H1 (cell line): ENCODE measurements at regions not wholly inside any gene's neighbourhood (a gene's known extent, or its start where the extent isn't known, plus 50 kb on each side); places are given as distances from the start of the nearest gene placed in this dataset.

Experiments
- CTCF ChIA-PET: fragments of 300-600 bp; sonication (Branson Sonifier 250); formaldehyde crosslinking; loops from one replicate; lab custom pipeline; 2021; ENCODE audit not compliant: partially characterized antibody; lab: Charles Lee
- POLR2A ChIA-PET: fragments of 300-600 bp; sonication (Branson Sonifier 250); formaldehyde crosslinking; loops from one replicate; lab custom pipeline; 2021; ENCODE audit warnings: inconsistent platforms; ENCODE audit not compliant: partially characterized antibody; lab: Charles Lee
- DNase-seq, 2 experiments: peaks; one replicate each; pipeline versions ENCODE4 v3.0.0 to v3.0.0-alpha.2; 2010 to 2022; ENCODE audit warnings: low spot score in 2 of 2, low read depth in 1 of 2, mixed read lengths in 1 of 2
- FAIRE-seq: peaks from 2 replicates; lab custom pipeline; 2011; peaks lifted over from hg19 to GRCh38; lab: Jason Lieb, UNC
- H2AFZ ChIP-seq: 2 replicates; pipeline ENCODE4 v1.8.1; 2012; ENCODE audit warnings: low read length, inconsistent platforms
- H2AK5ac ChIP-seq: 2 replicates; pipeline ENCODE4 v1.6.1; 2013; ENCODE audit warnings: low read depth, low read length
- H2BK120ac ChIP-seq: replicated peaks from 2 replicates; pipeline ENCODE3; 2013; ENCODE audit warnings: low read depth, low read length, inconsistent platforms
- H2BK12ac ChIP-seq: 2 replicates; pipeline ENCODE4 v1.6.1; 2013; ENCODE audit warnings: low read depth, low read length
- H2BK15ac ChIP-seq: 2 replicates; pipeline ENCODE4 v1.6.1; 2013; ENCODE audit warnings: low read length
- H2BK20ac ChIP-seq: 2 replicates; pipeline ENCODE4 v1.6.1; 2013; ENCODE audit warnings: low read length
- H2BK5ac ChIP-seq: 2 replicates; pipeline ENCODE4 v1.6.1; 2013; ENCODE audit warnings: low read depth, low read length
- H3K14ac ChIP-seq: 2 replicates; pipeline ENCODE4 v1.6.1; 2013; ENCODE audit warnings: inconsistent platforms; ENCODE audit not compliant: insufficient read length
- H3K18ac ChIP-seq: 2 replicates; pipeline ENCODE4 v1.6.1; 2013; ENCODE audit warnings: low read length; ENCODE audit errors: extremely low read depth
- H3K23ac ChIP-seq: 2 replicates; pipeline ENCODE4 v1.6.1; 2013; ENCODE audit warnings: inconsistent platforms; ENCODE audit not compliant: insufficient read length
- H3K23me2 ChIP-seq: 2 replicates; pipeline ENCODE4 v1.6.1; 2013; ENCODE audit warnings: low read depth, low read length
- H3K27ac ChIP-seq: 2 replicates; pipeline ENCODE4 v1.6.1; 2011; ENCODE audit warnings: low read depth, low read length, inconsistent platforms
- H3K27me3 ChIP-seq, 4 experiments: replicated peaks in 1 of 4; 1 replicate in 1 of 4; 2 replicates in 3 of 4; pipeline versions ENCODE4 v1.6.1 to v1.8.1; 2011 to 2013; ENCODE audit warnings: low read length in 3 of 4, mild to moderate bottlenecking in 3 of 4, inconsistent platforms in 2 of 4, mixed read lengths in 2 of 4, moderate library complexity in 1 of 4; ENCODE audit not compliant: control insufficient read depth in 3 of 4, insufficient read depth in 3 of 4; ENCODE audit errors: extremely low read depth in 1 of 4
- H3K36me3 ChIP-seq, 4 experiments: 2 replicates each; pipeline versions ENCODE4 v1.6.1 to v1.8.1; 2011 to 2013; ENCODE audit warnings: mild to moderate bottlenecking in 4 of 4, low read length in 3 of 4, moderate library complexity in 2 of 4, control low read depth in 1 of 4, inconsistent platforms in 1 of 4; ENCODE audit not compliant: insufficient read depth in 4 of 4, control insufficient read depth in 2 of 4
- H3K4ac ChIP-seq: replicated peaks from 2 replicates; pipeline ENCODE3; 2013; ENCODE audit warnings: low read length, low read depth, mixed read lengths, inconsistent platforms; ENCODE audit not compliant: insufficient read length
- H3K4me1 ChIP-seq, 4 experiments: replicated peaks in 1 of 4; 1 replicate in 1 of 4; 2 replicates in 3 of 4; pipeline versions ENCODE4 v1.6.1 to v1.8.1; 2011 to 2013; ENCODE audit warnings: low read length in 3 of 4, inconsistent platforms in 2 of 4, mixed read lengths in 1 of 4; ENCODE audit not compliant: insufficient read depth in 4 of 4, control insufficient read depth in 3 of 4
- H3K4me2 ChIP-seq, 2 experiments: 2 replicates each; pipeline versions ENCODE4 v1.6.1 to v1.8.1; 2011 to 2013; ENCODE audit warnings: low read depth in 2 of 2, low read length in 2 of 2, control low read depth in 1 of 2, inconsistent platforms in 1 of 2, mild to moderate bottlenecking in 1 of 2; ENCODE audit not compliant: insufficient read depth in 1 of 2
- H3K4me3 ChIP-seq, 4 experiments: fragments of 200-600, 300-600 bp in 1 of 4; sonication (generic), shearing (Covaris generic), sonication (Bioruptor Twin) in 1 of 4; 2 replicates each; pipeline versions ENCODE4 v1.5.1 to v1.8.1; 2011 to 2016; ENCODE audit warnings: low read length in 4 of 4, low read depth in 3 of 4, control low read depth in 2 of 4, inconsistent platforms in 2 of 4, mild to moderate bottlenecking in 2 of 4, mixed read lengths in 1 of 4, moderate library complexity in 1 of 4; ENCODE audit not compliant: insufficient read depth in 2 of 4; ENCODE audit errors: extremely low read depth in 1 of 4
- H3K56ac ChIP-seq: replicated peaks from 2 replicates; pipeline ENCODE3; 2013; ENCODE audit warnings: low read depth, mild to moderate bottlenecking, mixed read lengths, low read length, inconsistent platforms; ENCODE audit not compliant: insufficient read length
- H3K79me1 ChIP-seq: 2 replicates; pipeline ENCODE4 v1.6.1; 2013; ENCODE audit warnings: low read depth, low read length, control low read depth
- H3K79me2 ChIP-seq, 2 experiments: 2 replicates each; pipeline versions ENCODE4 v1.6.1 to v1.8.1; 2012 to 2013; ENCODE audit warnings: low read length in 2 of 2, mild to moderate bottlenecking in 2 of 2, inconsistent platforms in 1 of 2; ENCODE audit not compliant: insufficient read depth in 2 of 2, control insufficient read depth in 1 of 2
- H3K9ac ChIP-seq, 4 experiments: replicated peaks in 1 of 4; 1 replicate in 1 of 4; 2 replicates in 3 of 4; pipeline versions ENCODE4 v1.6.1 to v1.8.1; 2011 to 2013; ENCODE audit warnings: low read depth in 3 of 4, low read length in 3 of 4, control low read depth in 2 of 4, mild to moderate bottlenecking in 2 of 4, moderate library complexity in 2 of 4, inconsistent platforms in 1 of 4; ENCODE audit errors: extremely low read depth in 1 of 4
- H3K9me3 ChIP-seq, 2 experiments: 2 replicates each; pipeline versions ENCODE4 v1.6.1 to v1.8.1; 2012 to 2013; ENCODE audit warnings: mild to moderate bottlenecking in 2 of 2, moderate library complexity in 2 of 2, control low read depth in 1 of 2, inconsistent platforms in 1 of 2, low read depth in 1 of 2, low read length in 1 of 2, mixed read lengths in 1 of 2; ENCODE audit not compliant: insufficient read depth in 2 of 2
- H4K20me1 ChIP-seq, 2 experiments: replicated peaks in 1 of 2; 2 replicates each; pipeline versions ENCODE3 to v1.8.1; 2011 to 2013; ENCODE audit warnings: inconsistent platforms in 2 of 2, low read length in 2 of 2, mild to moderate bottlenecking in 1 of 2; ENCODE audit not compliant: insufficient read depth in 2 of 2, control insufficient read depth in 1 of 2
- H4K5ac ChIP-seq: 2 replicates; pipeline ENCODE4 v1.6.1; 2013; ENCODE audit warnings: low read length, low read depth, mixed read lengths, inconsistent platforms; ENCODE audit not compliant: insufficient read length
- H4K8ac ChIP-seq: 2 replicates; pipeline ENCODE4 v1.8.0; 2013; ENCODE audit warnings: mild to moderate bottlenecking, moderate library complexity, low read length, inconsistent platforms; ENCODE audit not compliant: insufficient read depth; ENCODE audit errors: extremely low read depth
- H4K91ac ChIP-seq: replicated peaks from 2 replicates; pipeline ENCODE3; 2013; ENCODE audit warnings: low read length, mixed read lengths, inconsistent platforms; ENCODE audit not compliant: insufficient read length
- BACH1 ChIP-seq: IDR thresholded peaks from 2 replicates; pipeline ENCODE4 v1.6.1; 2012; ENCODE audit warnings: low read length, improper control_type of control experiment
- HDAC6 ChIP-seq: IDR thresholded peaks from one replicate; pipeline ENCODE4 v1.7.1; 2012; ENCODE audit warnings: low read depth, mild to moderate bottlenecking, inconsistent platforms, low read length, moderate library complexity
- POLR2AphosphoS5 ChIP-seq: IDR thresholded peaks from 2 replicates; pipeline ENCODE4 v1.6.1; 2011; ENCODE audit warnings: low read depth, low read length
- RNF2 ChIP-seq: fragments of 200-900, 300-1000 bp; sonication (generic); IDR thresholded peaks from 2 replicates; pipeline ENCODE4 v1.7.1; 2016; ENCODE audit warnings: borderline replicate concordance, low read depth, mild to moderate bottlenecking, antibody characterized with exemption, low read length; ENCODE audit not compliant: poor library complexity, severe bottlenecking; ENCODE audit errors: missing control alignments
- SAP30 ChIP-seq: fragments of 300-600 bp; sonication (generic); IDR thresholded peaks from 2 replicates; pipeline ENCODE4 v1.7.1; 2012; ENCODE audit warnings: low read length, moderate library complexity, mild to moderate bottlenecking, inconsistent platforms; ENCODE audit not compliant: insufficient read depth, insufficient replicate concordance
- SIX5 ChIP-seq: IDR thresholded peaks from 2 replicates; pipeline ENCODE4 v1.6.1; 2011; ENCODE audit warnings: mild to moderate bottlenecking, low read depth, low read length
- SRF ChIP-seq: IDR thresholded peaks from 2 replicates; pipeline ENCODE4 v1.6.1; 2011; ENCODE audit warnings: mild to moderate bottlenecking, low read depth, low read length, moderate library complexity
- TAF1 ChIP-seq: IDR thresholded peaks from 2 replicates; pipeline ENCODE4 v1.6.1; 2011; ENCODE audit warnings: mild to moderate bottlenecking, low read depth, low read length
- YY1 ChIP-seq: IDR thresholded peaks from 2 replicates; pipeline ENCODE4 v1.6.1; 2011; ENCODE audit warnings: low read depth, mild to moderate bottlenecking, low read length
- WGBS, 2 experiments: shearing (Covaris generic) in 1 of 2; methylation state at CpG; one replicate each; pipeline versions ENCODE4 v1.1.6 to v1.1.7; 2013 to 2015; ENCODE audit warnings: low lambda C conversion rate in 2 of 2, mixed read lengths in 2 of 2, inconsistent platforms in 1 of 2, low coverage in 1 of 2, missing lambda C conversion rate in 1 of 2; ENCODE audit not compliant: insufficient replicate concordance in 2 of 2, insufficient coverage in 1 of 2, insufficient read length in 1 of 2; ENCODE audit errors: extremely low coverage in 1 of 2, missing lambda C conversion rate in 1 of 2; 5-methylcytosine and 5-hydroxymethylcytosine counted together
- TF ChIP-seq, protein P1 (sequence below), 3 experiments: IDR thresholded peaks; 1 replicate in 2 of 3; 2 replicates in 1 of 3; pipeline versions ENCODE4 v1.5.1 to v1.6.1; 2011; ENCODE audit warnings: low read length in 3 of 3, mild to moderate bottlenecking in 3 of 3, inconsistent platforms in 2 of 3, low read depth in 1 of 3, moderate library complexity in 1 of 3; ENCODE audit not compliant: insufficient read depth in 1 of 3; ENCODE audit errors: control extremely low read depth in 1 of 3

- H3K4ac ChIP-seq: no peak overlapping the region
- H3K23me2 ChIP-seq: no peaks in the 10 kb centered on the region
- H2BK15ac ChIP-seq: no peak overlapping the region
- H2AFZ ChIP-seq: no peak overlapping the region
- H2AK5ac ChIP-seq: no peak overlapping the region
- no peak for DNase-seq
- H3K56ac ChIP-seq: no peak overlapping the region
- H2BK12ac ChIP-seq: no peak overlapping the region
- H3K4me2 ChIP-seq: no peak overlapping the region
- no peaks in the 10 kb centered on the region for H3K79me2 ChIP-seq
- no peak overlapping the region for H3K27ac ChIP-seq
- H4K20me1 ChIP-seq: no peaks in the 10 kb centered on the region
- 90% methylated on average over 3 of the region's 3 CpGs; no CpG with 5 or more reads in 1 of the 2 experiments for WGBS, 2 experiments
- no peaks in the 10 kb centered on the region for H3K4me1 ChIP-seq
- no peak overlapping the region for H3K4me3 ChIP-seq
- H3K14ac ChIP-seq: no peak overlapping the region
- no peak overlapping the region for H3K18ac ChIP-seq
- FAIRE-seq: no peak
- ChIA-PET POLR2A (no interaction called here), CTCF (interaction anchor here (0.9 to 2.1 kb wide), 2 partner anchors 11 to 48 kb away, joined by 4 to 7 read pairs; no protein-coding TSS in a partner anchor)
- no peak overlapping the region for H4K91ac ChIP-seq
- no peaks in the 10 kb centered on the region for H3K36me3 ChIP-seq
- H4K5ac ChIP-seq: no peak overlapping the region
- H3K9ac ChIP-seq: no peak overlapping the region
- TF ChIP-seq, protein P1, sequence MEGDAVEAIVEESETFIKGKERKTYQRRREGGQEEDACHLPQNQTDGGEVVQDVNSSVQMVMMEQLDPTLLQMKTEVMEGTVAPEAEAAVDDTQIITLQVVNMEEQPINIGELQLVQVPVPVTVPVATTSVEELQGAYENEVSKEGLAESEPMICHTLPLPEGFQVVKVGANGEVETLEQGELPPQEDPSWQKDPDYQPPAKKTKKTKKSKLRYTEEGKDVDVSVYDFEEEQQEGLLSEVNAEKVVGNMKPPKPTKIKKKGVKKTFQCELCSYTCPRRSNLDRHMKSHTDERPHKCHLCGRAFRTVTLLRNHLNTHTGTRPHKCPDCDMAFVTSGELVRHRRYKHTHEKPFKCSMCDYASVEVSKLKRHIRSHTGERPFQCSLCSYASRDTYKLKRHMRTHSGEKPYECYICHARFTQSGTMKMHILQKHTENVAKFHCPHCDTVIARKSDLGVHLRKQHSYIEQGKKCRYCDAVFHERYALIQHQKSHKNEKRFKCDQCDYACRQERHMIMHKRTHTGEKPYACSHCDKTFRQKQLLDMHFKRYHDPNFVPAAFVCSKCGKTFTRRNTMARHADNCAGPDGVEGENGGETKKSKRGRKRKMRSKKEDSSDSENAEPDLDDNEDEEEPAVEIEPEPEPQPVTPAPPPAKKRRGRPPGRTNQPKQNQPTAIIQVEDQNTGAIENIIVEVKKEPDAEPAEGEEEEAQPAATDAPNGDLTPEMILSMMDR (IDR thresholded peaks at IDR 0.05; ENCODE audit: control extremely low read depth in 1 of 3, insufficient read depth in 1 of 3, low read depth in 1 of 3, low read length in 3 of 3): no peak
- no peak for TF ChIP-seq SRF
- TF ChIP-seq TAF1: no peak
- TF ChIP-seq RNF2: no peak
- no peak for TF ChIP-seq POLR2AphosphoS5
- no peak for TF ChIP-seq SAP30
- TF ChIP-seq HDAC6: no peak
- no peak for TF ChIP-seq YY1
- TF ChIP-seq SIX5: no peak
- no peak for TF ChIP-seq BACH1
- H3K23ac ChIP-seq: no peak overlapping the region
- H2BK120ac ChIP-seq: no peak overlapping the region
- H2BK5ac ChIP-seq: no peak overlapping the region
- H3K9me3 ChIP-seq: no peaks in the 10 kb centered on the region
- no peaks in the 10 kb centered on the region for H3K79me1 ChIP-seq
- H3K27me3 ChIP-seq: no peaks in the 10 kb centered on the region; a peak in 1 of 7 replicates
- H2BK20ac ChIP-seq: no peak overlapping the region
- H4K8ac ChIP-seq: no peak overlapping the region
Measured at GRCh38 chr2:100213595-100213994, 71.2 kb upstream of the AFF3 start.
